C4-2B (cell line): ENCODE measurements at regions not wholly inside any gene's neighbourhood (a gene's known extent, or its start where the extent isn't known, plus 50 kb on each side); places are given as distances from the start of the nearest gene placed in this dataset.

Source experiments
- CTCF ChIP-seq: fragments of 450-650 bp; conservative IDR thresholded peaks from 2 replicates; pipeline ENCODE4 v1.5.1; 2017; ENCODE audit warnings: mild to moderate bottlenecking
- ZFX ChIP-seq: fragments of 450-650 bp; IDR thresholded peaks from 2 replicates; pipeline ENCODE4 v1.6.1; 2017

DNA sequence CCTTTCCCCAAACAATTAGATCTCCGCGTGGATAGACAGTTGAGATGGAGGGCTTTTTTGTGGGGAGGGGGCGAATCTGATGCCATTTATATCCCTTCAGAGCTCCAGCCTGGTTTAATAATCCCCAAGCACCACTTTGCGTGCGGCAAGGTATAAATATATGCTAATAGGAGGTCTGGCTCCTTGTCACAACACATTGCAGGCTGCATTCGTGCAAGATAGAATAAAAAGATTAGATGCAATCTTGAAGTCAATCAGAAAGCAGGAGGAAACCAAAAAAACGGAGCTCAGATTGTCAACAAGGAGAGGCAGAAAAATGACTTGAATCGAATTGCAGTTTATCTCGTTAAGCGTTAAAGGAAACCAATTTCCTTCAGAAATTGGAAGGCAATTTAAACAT lies 248.7 kb downstream of the SPTSSA start:
- TF ChIP-seq CTCF (no peak), ZFX (no peak)
